Tibial nerve (tissue), 4 donors: ENCODE measurements at regions not wholly inside any gene's neighbourhood (a gene's known extent, or its start where the extent isn't known, plus 50 kb on each side); places are given as distances from the start of the nearest gene placed in this dataset.

Experiments
- EP300 ChIP-seq, 2 donors: sonication (generic); formaldehyde crosslinking; IDR thresholded peaks; one replicate each; pipeline ENCODE4 v1.6.1; 2017; ENCODE audit warnings: antibody characterized with exemption in 2 of 2, mild to moderate bottlenecking in 1 of 2
- TF ChIP-seq, protein P1 (sequence below), 5 experiments: fragments of 200-600 bp in 3 of 5; fragments of 450-650 bp in 2 of 5; sonication (generic) in 3 of 5; IDR thresholded peaks; one replicate each; pipeline ENCODE4 v1.5.1; 2016 to 2019; ENCODE audit warnings: antibody characterized with exemption in 5 of 5, mild to moderate bottlenecking in 3 of 5, moderate library complexity in 2 of 5

DNA sequence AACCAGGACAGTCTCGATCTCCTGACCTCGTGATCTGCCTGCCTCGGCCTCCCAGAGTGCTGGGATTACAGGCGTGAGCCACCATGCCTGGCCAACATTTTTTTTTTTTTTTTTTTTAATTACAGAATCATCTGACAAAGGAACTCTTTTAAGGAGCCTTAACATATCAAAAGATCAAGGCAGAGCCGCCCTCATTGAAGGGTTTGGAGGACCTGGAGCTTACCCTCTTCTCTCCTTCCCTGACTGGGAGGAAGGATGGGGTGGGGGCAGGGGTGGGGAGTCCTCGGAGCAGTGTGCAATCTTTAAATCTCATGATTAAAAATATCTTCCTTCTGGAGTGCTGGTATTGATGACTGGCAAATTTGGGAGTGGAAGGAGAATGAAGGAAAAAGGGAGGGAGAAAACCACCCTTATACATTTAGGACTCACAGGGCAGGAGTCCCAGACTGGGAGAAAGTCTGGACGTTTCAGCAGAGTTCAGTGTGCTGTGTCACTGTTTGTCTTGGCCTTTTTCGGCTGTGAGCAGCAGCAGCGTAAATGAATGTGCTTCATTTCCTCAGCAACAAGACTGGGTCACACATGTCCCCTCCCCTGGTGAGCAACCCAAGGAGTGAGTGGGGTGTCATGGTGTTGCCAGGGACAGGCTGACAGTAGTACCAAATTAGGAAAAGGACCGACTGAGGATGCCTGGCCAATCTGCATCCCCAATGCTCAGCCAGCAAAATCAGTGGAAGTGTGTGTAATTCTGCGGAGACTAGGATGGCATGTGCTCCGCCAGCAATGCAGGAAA lies 115.3 kb upstream of the BNC2 start:
- peak in 1 of 2 donors; percentile 6 for TF ChIP-seq EP300 (IDR thresholded peaks at IDR 0.05)
- TF ChIP-seq, protein P1, sequence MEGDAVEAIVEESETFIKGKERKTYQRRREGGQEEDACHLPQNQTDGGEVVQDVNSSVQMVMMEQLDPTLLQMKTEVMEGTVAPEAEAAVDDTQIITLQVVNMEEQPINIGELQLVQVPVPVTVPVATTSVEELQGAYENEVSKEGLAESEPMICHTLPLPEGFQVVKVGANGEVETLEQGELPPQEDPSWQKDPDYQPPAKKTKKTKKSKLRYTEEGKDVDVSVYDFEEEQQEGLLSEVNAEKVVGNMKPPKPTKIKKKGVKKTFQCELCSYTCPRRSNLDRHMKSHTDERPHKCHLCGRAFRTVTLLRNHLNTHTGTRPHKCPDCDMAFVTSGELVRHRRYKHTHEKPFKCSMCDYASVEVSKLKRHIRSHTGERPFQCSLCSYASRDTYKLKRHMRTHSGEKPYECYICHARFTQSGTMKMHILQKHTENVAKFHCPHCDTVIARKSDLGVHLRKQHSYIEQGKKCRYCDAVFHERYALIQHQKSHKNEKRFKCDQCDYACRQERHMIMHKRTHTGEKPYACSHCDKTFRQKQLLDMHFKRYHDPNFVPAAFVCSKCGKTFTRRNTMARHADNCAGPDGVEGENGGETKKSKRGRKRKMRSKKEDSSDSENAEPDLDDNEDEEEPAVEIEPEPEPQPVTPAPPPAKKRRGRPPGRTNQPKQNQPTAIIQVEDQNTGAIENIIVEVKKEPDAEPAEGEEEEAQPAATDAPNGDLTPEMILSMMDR (IDR thresholded peaks at IDR 0.05) = no peak
